Astrocyte (in vitro differentiated cells and primary cell): ENCODE measurements at regions not wholly inside any gene's neighbourhood (a gene's known extent, or its start where the extent isn't known, plus 50 kb on each side); places are given as distances from the start of the nearest gene placed in this dataset.

Source experiments
- EZH2 ChIP-seq: IDR thresholded peaks from 2 replicates; pipeline ENCODE4 v1.6.1; 2012; ENCODE audit warnings: mild to moderate bottlenecking, low read length, inconsistent platforms; ENCODE audit not compliant: insufficient read depth
- TF ChIP-seq, protein P1 (sequence below): IDR thresholded peaks from 2 replicates; pipeline ENCODE4 v1.5.1; 2011; ENCODE audit warnings: low read depth, mild to moderate bottlenecking, inconsistent platforms, low read length, moderate library complexity; ENCODE audit not compliant: insufficient read depth

DNA sequence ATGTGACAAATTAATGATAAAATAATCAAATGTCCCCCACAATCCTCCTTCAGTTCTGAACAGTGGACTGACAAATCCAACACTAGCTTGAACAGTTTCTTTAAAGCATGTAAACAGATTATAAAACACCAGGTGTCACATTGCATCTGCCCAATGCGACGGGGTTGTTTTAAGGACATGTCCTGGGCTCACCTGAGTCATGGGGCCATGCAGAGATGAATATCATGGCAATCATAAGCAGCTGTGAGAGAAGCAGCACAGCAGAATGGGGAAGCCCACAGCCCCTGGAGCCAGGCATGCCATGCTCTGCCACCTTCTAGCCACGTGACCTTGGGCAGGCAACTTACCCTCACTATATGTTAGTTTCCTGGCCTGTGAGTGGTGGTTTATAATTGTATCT, 93.9 kb upstream of the KCNA4 start:
- TF ChIP-seq, protein P1, sequence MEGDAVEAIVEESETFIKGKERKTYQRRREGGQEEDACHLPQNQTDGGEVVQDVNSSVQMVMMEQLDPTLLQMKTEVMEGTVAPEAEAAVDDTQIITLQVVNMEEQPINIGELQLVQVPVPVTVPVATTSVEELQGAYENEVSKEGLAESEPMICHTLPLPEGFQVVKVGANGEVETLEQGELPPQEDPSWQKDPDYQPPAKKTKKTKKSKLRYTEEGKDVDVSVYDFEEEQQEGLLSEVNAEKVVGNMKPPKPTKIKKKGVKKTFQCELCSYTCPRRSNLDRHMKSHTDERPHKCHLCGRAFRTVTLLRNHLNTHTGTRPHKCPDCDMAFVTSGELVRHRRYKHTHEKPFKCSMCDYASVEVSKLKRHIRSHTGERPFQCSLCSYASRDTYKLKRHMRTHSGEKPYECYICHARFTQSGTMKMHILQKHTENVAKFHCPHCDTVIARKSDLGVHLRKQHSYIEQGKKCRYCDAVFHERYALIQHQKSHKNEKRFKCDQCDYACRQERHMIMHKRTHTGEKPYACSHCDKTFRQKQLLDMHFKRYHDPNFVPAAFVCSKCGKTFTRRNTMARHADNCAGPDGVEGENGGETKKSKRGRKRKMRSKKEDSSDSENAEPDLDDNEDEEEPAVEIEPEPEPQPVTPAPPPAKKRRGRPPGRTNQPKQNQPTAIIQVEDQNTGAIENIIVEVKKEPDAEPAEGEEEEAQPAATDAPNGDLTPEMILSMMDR: no peak
- no peak for TF ChIP-seq EZH2
